BE2C (cell line): ENCODE measurements at regions not wholly inside any gene's neighbourhood (a gene's known extent, or its start where the extent isn't known, plus 50 kb on each side); places are given as distances from the start of the nearest gene placed in this dataset.

Experiments used
- DNase-seq: peaks from one replicate; pipeline ENCODE4 v3.0.0-alpha.2; 2020
- H3K27me3 ChIP-seq: fragments of 250-450 bp; sonication (Bioruptor Pico); 2 replicates; pipeline ENCODE4 v1.5.1; 2020; ENCODE audit warnings: mild to moderate bottlenecking
- H3K36me3 ChIP-seq: fragments of 250-450 bp; sonication (Bioruptor Pico); 2 replicates; pipeline ENCODE4 v1.5.1; 2020; ENCODE audit warnings: mild to moderate bottlenecking
- H3K4me1 ChIP-seq: fragments of 250-450 bp; sonication (Bioruptor Pico); 2 replicates; pipeline ENCODE4 v1.5.1; 2020
- H3K4me3 ChIP-seq: 2 replicates; pipeline ENCODE4 v1.5.1; 2011; ENCODE audit warnings: low read depth, low read length
- H3K9me3 ChIP-seq: fragments of 250-450 bp; sonication (Bioruptor Pico); 2 replicates; pipeline ENCODE4 v1.5.1; 2020
- CTCF ChIP-seq: IDR thresholded peaks from 2 replicates; pipeline ENCODE4 v1.5.1; 2012; ENCODE audit warnings: mild to moderate bottlenecking, low read depth, low read length

- Histone ChIP-seq H3K36me3 (no peaks in the 10 kb centered on the region), H3K9me3 (no peaks in the 10 kb centered on the region), H3K4me1 (no peaks in the 10 kb centered on the region), H3K4me3 (no peak overlapping the region), H3K27me3 (no peaks in the 10 kb centered on the region)
- no peak for TF ChIP-seq CTCF
- DNase-seq = no peak
These were observed 109.7 kb downstream of the TMTC3 start for GRCh38 chr12:88251798-88252197.

GRCh38 chr12:88253371-88253978, 111.4 kb downstream of the TMTC3 start:
- no peak for TF ChIP-seq CTCF
- Histone ChIP-seq H3K27me3 (no peaks in the 10 kb centered on the region), H3K36me3 (no peaks in the 10 kb centered on the region), H3K9me3 (no peaks in the 10 kb centered on the region), H3K4me3 (no peak overlapping the region), H3K4me1 (no peaks in the 10 kb centered on the region)
- DNase-seq = no peak

GRCh38 chr12:88255224-88255623, 113.1 kb downstream of the TMTC3 start:
- H3K9me3 ChIP-seq = no peaks in the 10 kb centered on the region
- no peaks in the 10 kb centered on the region for H3K27me3 ChIP-seq
- no peak overlapping the region for H3K4me3 ChIP-seq
- no peak for DNase-seq
- no peaks in the 10 kb centered on the region for H3K36me3 ChIP-seq
- no peak for TF ChIP-seq CTCF
- H3K4me1 ChIP-seq = no peaks in the 10 kb centered on the region

GRCh38 chr12:88255847-88256246, 113.7 kb downstream of the TMTC3 start:
- no peak for DNase-seq

GRCh38 chr12:88258396-88258795, 116.3 kb downstream of the TMTC3 start:
- Histone ChIP-seq H3K9me3 (no peaks in the 10 kb centered on the region), H3K4me1 (no peaks in the 10 kb centered on the region), H3K27me3 (no peaks in the 10 kb centered on the region), H3K4me3 (no peak overlapping the region), H3K36me3 (no peaks in the 10 kb centered on the region)
- no peak for DNase-seq
- no peak for TF ChIP-seq CTCF

More at GRCh38 chr12:88255847-88256246, 113.7 kb downstream of the TMTC3 start:
- no peaks in the 10 kb centered on the region for H3K27me3 ChIP-seq
- no peaks in the 10 kb centered on the region for H3K9me3 ChIP-seq
- no peak overlapping the region for H3K4me3 ChIP-seq
- H3K36me3 ChIP-seq = no peaks in the 10 kb centered on the region
- TF ChIP-seq CTCF = no peak
- H3K4me1 ChIP-seq = no peaks in the 10 kb centered on the region

- Histone ChIP-seq H3K36me3 (no peaks in the 10 kb centered on the region), H3K9me3 (no peaks in the 10 kb centered on the region), H3K4me1 (no peaks in the 10 kb centered on the region), H3K4me3 (no peak overlapping the region), H3K27me3 (no peaks in the 10 kb centered on the region)
- DNase-seq = no peak
- no peak for TF ChIP-seq CTCF
These were observed 124.8 kb downstream of the TMTC3 start for GRCh38 chr12:88266806-88267360.
